Lung (tissue), 11 donors: ENCODE measurements at regions not wholly inside any gene's neighbourhood (a gene's known extent, or its start where the extent isn't known, plus 50 kb on each side); places are given as distances from the start of the nearest gene placed in this dataset.

Experiments
- ATAC-seq: fragments of 200-7000 bp; cut with Tn5 transposase; one replicate; pipeline ENCODE4 v1.9.1; 2020; ENCODE audit warnings: moderate number of reproducible peaks; ENCODE audit not compliant: insufficient read depth, low FRiP score
- DNase-seq, 3 donors: peaks; one replicate each; pipeline ENCODE4 v3.0.0-alpha.2; 2013 to 2017
- H3K27ac ChIP-seq, 2 donors: one replicate each; pipeline ENCODE4 v1.5.1; 2013; ENCODE audit warnings: mild to moderate bottlenecking in 2 of 2, moderate library complexity in 2 of 2, control low read depth in 1 of 2, inconsistent platforms in 1 of 2, low read depth in 1 of 2, low read length in 1 of 2
- H3K27me3 ChIP-seq, 3 donors: one replicate each; pipeline ENCODE4 v1.5.1; 2013; ENCODE audit warnings: low read length in 2 of 3; ENCODE audit not compliant: control insufficient read depth in 3 of 3, insufficient read depth in 3 of 3
- H3K36me3 ChIP-seq, 4 donors: one replicate each; pipeline ENCODE4 v1.5.1; 2013; ENCODE audit warnings: low read length in 4 of 4, mild to moderate bottlenecking in 1 of 4, moderate library complexity in 1 of 4; ENCODE audit not compliant: control insufficient read depth in 4 of 4, insufficient read depth in 4 of 4
- H3K4me1 ChIP-seq, 5 donors: one replicate each; pipeline ENCODE4 v1.5.1; 2013; ENCODE audit warnings: low read length in 5 of 5, mild to moderate bottlenecking in 2 of 5, moderate library complexity in 1 of 5; ENCODE audit not compliant: control insufficient read depth in 5 of 5, insufficient read depth in 5 of 5
- H3K4me3 ChIP-seq: one replicate; pipeline ENCODE4 v1.5.1; 2013; ENCODE audit warnings: mild to moderate bottlenecking, control low read depth, moderate library complexity
- H3K9ac ChIP-seq, 2 donors: one replicate each; pipeline ENCODE4 v1.5.1; 2013; ENCODE audit warnings: low read length in 2 of 2, control low read depth in 1 of 2; ENCODE audit not compliant: insufficient read depth in 1 of 2
- H3K9me3 ChIP-seq, 4 donors: one replicate each; pipeline ENCODE4 v1.5.1; 2013; ENCODE audit warnings: low read length in 3 of 4, mild to moderate bottlenecking in 1 of 4, moderate library complexity in 1 of 4; ENCODE audit not compliant: control insufficient read depth in 4 of 4, insufficient read depth in 3 of 4
- WGBS, 2 donors: extraction: QIAGEN DNeasy Blood & Tissue Kit; methylation state at CpG; one replicate each; pipeline ENCODE4 v1.1.7; 2013; 5-methylcytosine and 5-hydroxymethylcytosine counted together
- TF ChIP-seq, protein P1 (sequence below): IDR thresholded peaks from 2 replicates; pipeline ENCODE4 v1.5.1; 2012; ENCODE audit warnings: mild to moderate bottlenecking; ENCODE audit errors: control extremely low read depth, extremely low read depth
- donor health status: control.
- donor health status: control.
- donor health status: Bipolar disorder and iron deficiency.
- donor health status: healthy.
- donor health status: DM: yes; HTN: yes; CAD: no.

- TF ChIP-seq, protein P1, sequence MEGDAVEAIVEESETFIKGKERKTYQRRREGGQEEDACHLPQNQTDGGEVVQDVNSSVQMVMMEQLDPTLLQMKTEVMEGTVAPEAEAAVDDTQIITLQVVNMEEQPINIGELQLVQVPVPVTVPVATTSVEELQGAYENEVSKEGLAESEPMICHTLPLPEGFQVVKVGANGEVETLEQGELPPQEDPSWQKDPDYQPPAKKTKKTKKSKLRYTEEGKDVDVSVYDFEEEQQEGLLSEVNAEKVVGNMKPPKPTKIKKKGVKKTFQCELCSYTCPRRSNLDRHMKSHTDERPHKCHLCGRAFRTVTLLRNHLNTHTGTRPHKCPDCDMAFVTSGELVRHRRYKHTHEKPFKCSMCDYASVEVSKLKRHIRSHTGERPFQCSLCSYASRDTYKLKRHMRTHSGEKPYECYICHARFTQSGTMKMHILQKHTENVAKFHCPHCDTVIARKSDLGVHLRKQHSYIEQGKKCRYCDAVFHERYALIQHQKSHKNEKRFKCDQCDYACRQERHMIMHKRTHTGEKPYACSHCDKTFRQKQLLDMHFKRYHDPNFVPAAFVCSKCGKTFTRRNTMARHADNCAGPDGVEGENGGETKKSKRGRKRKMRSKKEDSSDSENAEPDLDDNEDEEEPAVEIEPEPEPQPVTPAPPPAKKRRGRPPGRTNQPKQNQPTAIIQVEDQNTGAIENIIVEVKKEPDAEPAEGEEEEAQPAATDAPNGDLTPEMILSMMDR = no peak
Measured at GRCh38 chr10:43734716-43735115, 86.0 kb upstream of the ZNF32 start.

DNA sequence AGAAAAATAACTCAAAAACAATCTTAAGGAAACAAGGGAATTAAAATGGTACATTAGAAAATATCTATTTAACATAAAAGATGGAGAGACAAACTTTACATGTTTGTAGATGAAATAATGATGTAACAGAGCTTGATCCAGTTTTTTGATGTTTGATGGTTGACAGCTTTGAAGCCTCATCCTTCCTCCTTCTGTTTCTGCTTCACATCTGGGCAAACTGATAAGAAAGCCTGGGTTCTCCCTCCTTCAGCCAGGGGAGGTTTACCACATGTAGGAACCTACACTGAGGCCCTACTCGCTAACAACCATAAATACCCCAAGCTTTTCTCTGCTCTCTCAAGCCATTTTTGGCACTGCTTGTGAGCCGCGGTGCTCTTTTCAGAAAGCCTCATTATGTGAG, 82.8 kb upstream of the ZNF32 start:
- no peak overlapping the region for H3K27ac ChIP-seq
- H3K9me3 ChIP-seq = peaks cover 0 to 12% (median 8%) of the 10 kb centered on the region in 4 donors
- H3K4me1 ChIP-seq = peaks cover 0 to 7% (median 0%) of the 10 kb centered on the region in 5 donors
- ATAC-seq (no peak), DNase-seq (no peak)
- TF ChIP-seq, protein P1 = no peak
- no peaks in the 10 kb centered on the region for H3K27me3 ChIP-seq
- no peak overlapping the region for H3K9ac ChIP-seq
- H3K4me3 ChIP-seq = no peak overlapping the region
- H3K36me3 ChIP-seq = no peaks in the 10 kb centered on the region
- WGBS, 2 donors = 63 to 77% methylated on average over 3 of the region's 3 CpGs

More at GRCh38 chr10:43734716-43735115, 86.0 kb upstream of the ZNF32 start:
- Histone ChIP-seq H3K4me1 (peaks cover 0 to 7% (median 0%) of the 10 kb centered on the region in 5 donors), H3K9ac (no peak overlapping the region), H3K27me3 (no peaks in the 10 kb centered on the region), H3K9me3 (peaks cover 0 to 12% (median 3%) of the 10 kb centered on the region in 4 donors), H3K27ac (no peak overlapping the region), H3K4me3 (no peak overlapping the region), H3K36me3 (no peaks in the 10 kb centered on the region)
- ATAC-seq (no peak), DNase-seq (no peak)

GRCh38 chr10:43728425-43728824, 79.7 kb upstream of the ZNF32 start:
- TF ChIP-seq, protein P1 = no peak
- DNase-seq (no peak), ATAC-seq (no peak)
- WGBS, 2 donors = 65 to 78% methylated on average over 26 of the region's 26 CpGs
- H3K9me3 ChIP-seq = peaks cover 0 to 18% (median 9%) of the 10 kb centered on the region in 4 donors
- no peaks in the 10 kb centered on the region for H3K4me1 ChIP-seq
- no peak overlapping the region for H3K4me3 ChIP-seq
- H3K9ac ChIP-seq = no peak overlapping the region
- no peak overlapping the region for H3K27ac ChIP-seq
- no peaks in the 10 kb centered on the region for H3K27me3 ChIP-seq
- no peaks in the 10 kb centered on the region for H3K36me3 ChIP-seq

- Histone ChIP-seq H3K4me1 (no peaks in the 10 kb centered on the region), H3K27me3 (no peaks in the 10 kb centered on the region), H3K9ac (no peak overlapping the region), H3K4me3 (no peak overlapping the region), H3K27ac (no peak overlapping the region), H3K36me3 (no peaks in the 10 kb centered on the region), H3K9me3 (peaks cover 0 to 18% (median 9%) of the 10 kb centered on the region in 4 donors)
- WGBS, 2 donors = 79 to 81% methylated on average over 21 of the region's 21 CpGs
- no peak for ATAC-seq
- TF ChIP-seq, protein P1 = no peak
- no peak for DNase-seq
Measured at GRCh38 chr10:43727935-43728334, 79.3 kb upstream of the ZNF32 start.
